ENCODE measurements at regions not wholly inside any gene's neighbourhood (a gene's known extent, or its start where the extent isn't known, plus 50 kb on each side); places are given as distances from the start of the nearest gene placed in this dataset.

- Histone ChIP-seq H3K9me3 (ENCODE audit: insufficient read depth, low read length) (no peaks in the 10 kb centered on the region), H3K27ac (ENCODE audit: low read depth, low read length) (no peak overlapping the region), H3K9me2 (replicated peaks; ENCODE audit: insufficient read depth, low read length) (no peaks in the 10 kb centered on the region), H3K27me3 (ENCODE audit: low read length) (no peaks in the 10 kb centered on the region), H3K9ac (ENCODE audit: low read length) (no peak overlapping the region), H3K79me2 (ENCODE audit: insufficient read depth, low read length) (no peaks in the 10 kb centered on the region), H3K36me3 (ENCODE audit: low read length) (no peaks in the 10 kb centered on the region), H3K4me3 (ENCODE audit: insufficient read depth, low read length, poor library complexity, severe bottlenecking) (no peak overlapping the region), H4K20me1 (ENCODE audit: low read depth, low read length) (no peaks in the 10 kb centered on the region), H3F3A (ENCODE audit: insufficient read depth) (no peaks in the 10 kb centered on the region), H3K4me2 (ENCODE audit: low read depth, low read length, poor library complexity, severe bottlenecking) (no peak overlapping the region), H2AFZ (ENCODE audit: low read depth, low read length, severe bottlenecking) (no peak overlapping the region)
- no peak for TF ChIP-seq CTCF (IDR thresholded peaks at IDR 0.05; ENCODE audit: insufficient read depth, low read length, poor library complexity, severe bottlenecking)
Observed at GRCh38 chr22:22341736-22342135, 97.2 kb downstream of the VPREB1 start.

GRCh38 chr22:22342697-22343580, 98.4 kb downstream of the VPREB1 start:
- no peak for TF ChIP-seq EZH2phosphoT487 (conservative IDR thresholded peaks at IDR 0.05; ENCODE audit: low read length)
- TF ChIP-seq CTCF (IDR thresholded peaks at IDR 0.05; ENCODE audit: insufficient read depth, low read length, poor library complexity, severe bottlenecking): peak; percentile 51
- Histone ChIP-seq H3K79me2 (ENCODE audit: insufficient read depth, low read length) (no peaks in the 10 kb centered on the region), H3K27me3 (ENCODE audit: low read length) (no peaks in the 10 kb centered on the region), H3K27ac (ENCODE audit: low read depth, low read length) (no peak overlapping the region), H3K9ac (ENCODE audit: low read length) (no peak overlapping the region), H3K4me3 (ENCODE audit: insufficient read depth, low read length, poor library complexity, severe bottlenecking) (no peak overlapping the region), H3F3A (ENCODE audit: insufficient read depth) (no peaks in the 10 kb centered on the region), H4K20me1 (ENCODE audit: low read depth, low read length) (no peaks in the 10 kb centered on the region), H3K9me2 (replicated peaks; ENCODE audit: insufficient read depth, low read length) (no peaks in the 10 kb centered on the region), H3K4me2 (ENCODE audit: low read depth, low read length, poor library complexity, severe bottlenecking) (no peak overlapping the region), H3K9me3 (ENCODE audit: insufficient read depth, low read length) (no peaks in the 10 kb centered on the region), H2AFZ (ENCODE audit: low read depth, low read length, severe bottlenecking) (no peak overlapping the region), H3K36me3 (ENCODE audit: low read length) (no peaks in the 10 kb centered on the region)

- no peaks in the 10 kb centered on the region for H4K20me1 ChIP-seq (ENCODE audit: low read depth, low read length)
- H3K9ac ChIP-seq (ENCODE audit: low read length): no peak overlapping the region
- H3K4me2 ChIP-seq (ENCODE audit: low read depth, low read length, poor library complexity, severe bottlenecking): no peak overlapping the region
- no peaks in the 10 kb centered on the region for H3K9me3 ChIP-seq (ENCODE audit: insufficient read depth, low read length)
- no peaks in the 10 kb centered on the region for H3K79me2 ChIP-seq (ENCODE audit: insufficient read depth, low read length)
- no peaks in the 10 kb centered on the region for H3K36me3 ChIP-seq (ENCODE audit: low read length)
- no peaks in the 10 kb centered on the region for H3K27me3 ChIP-seq (ENCODE audit: low read length)
- no peak overlapping the region for H3K4me3 ChIP-seq (ENCODE audit: insufficient read depth, low read length, poor library complexity, severe bottlenecking)
- H3K27ac ChIP-seq (ENCODE audit: low read depth, low read length): no peak overlapping the region
- no peak for TF ChIP-seq CTCF (IDR thresholded peaks at IDR 0.05; ENCODE audit: insufficient read depth, low read length, poor library complexity, severe bottlenecking)
- TF ChIP-seq EZH2phosphoT487 (conservative IDR thresholded peaks at IDR 0.05; ENCODE audit: low read length): no peak
- H2AFZ ChIP-seq (ENCODE audit: low read depth, low read length, severe bottlenecking): no peak overlapping the region
- H3K9me2 ChIP-seq (replicated peaks; ENCODE audit: insufficient read depth, low read length): no peaks in the 10 kb centered on the region
- H3F3A ChIP-seq (ENCODE audit: insufficient read depth): no peaks in the 10 kb centered on the region
Observed at GRCh38 chr22:22343581-22344296, 99.2 kb downstream of the VPREB1 start.
